ENCODE measurements at regions not wholly inside any gene's neighbourhood (a gene's known extent, or its start where the extent isn't known, plus 50 kb on each side); places are given as distances from the start of the nearest gene placed in this dataset.

GRCh38 chr2:129765326-129765677 lies 214.2 kb upstream of the RAB6C start:
- TF ChIP-seq POLR2A (IDR thresholded peaks at IDR 0.05) = no peak
- no peak for TF ChIP-seq CTCF (IDR thresholded peaks at IDR 0.05)
- H3K27ac ChIP-seq = no peak overlapping the region
- H3K27me3 ChIP-seq = no peaks in the 10 kb centered on the region
- no peaks in the 10 kb centered on the region for H3K4me1 ChIP-seq
- WGBS, 2 donors = 93 to 94% methylated on average over 3 to 4 of the region's 4 CpGs
- DNase-seq = no peak
- H3K4me3 ChIP-seq = no peak overlapping the region
- intact Hi-C loops (cut with DNase I; ENCODE audit: low total_unique reads) = no loop called here
- no peaks in the 10 kb centered on the region for H3K36me3 ChIP-seq (ENCODE audit: low read depth, missing control alignments)
- no peaks in the 10 kb centered on the region for H3K9me3 ChIP-seq

- Histone ChIP-seq H3K36me3 (ENCODE audit: low read depth, missing control alignments) (no peaks in the 10 kb centered on the region), H3K27me3 (no peaks in the 10 kb centered on the region), H3K27ac (no peak overlapping the region), H3K4me1 (no peaks in the 10 kb centered on the region), H3K4me3 (no peak overlapping the region), H3K9me3 (no peaks in the 10 kb centered on the region)
- intact Hi-C loops (cut with DNase I; ENCODE audit: low total_unique reads) = no loop called here
- DNase-seq = no peak
- WGBS, 2 donors = 71 to 73% methylated on average over 8 to 16 of the region's 16 CpGs
- TF ChIP-seq POLR2A (IDR thresholded peaks at IDR 0.05) (no peak), CTCF (IDR thresholded peaks at IDR 0.05) (no peak)
Observed at GRCh38 chr2:129765678-129766351, 213.7 kb upstream of the RAB6C start.

- H3K27me3 ChIP-seq = no peaks in the 10 kb centered on the region
- TF ChIP-seq CTCF (IDR thresholded peaks at IDR 0.05) (no peak), POLR2A (IDR thresholded peaks at IDR 0.05) (no peak)
- no peaks in the 10 kb centered on the region for H3K4me1 ChIP-seq
- DNase-seq = no peak
- H3K27ac ChIP-seq = no peak overlapping the region
- no peaks in the 10 kb centered on the region for H3K9me3 ChIP-seq
- intact Hi-C loops (cut with DNase I; ENCODE audit: low total_unique reads) = no loop called here
- no peaks in the 10 kb centered on the region for H3K36me3 ChIP-seq (ENCODE audit: low read depth, missing control alignments)
- WGBS, 2 donors = 89 to 93% methylated on average over 10 to 16 of the region's 16 CpGs
- H3K4me3 ChIP-seq = no peak overlapping the region
Observed at GRCh38 chr2:129766374-129766993, 213.0 kb upstream of the RAB6C start.

- H3K27me3 ChIP-seq = no peaks in the 10 kb centered on the region
- H3K36me3 ChIP-seq (ENCODE audit: low read depth, missing control alignments) = no peaks in the 10 kb centered on the region
- intact Hi-C loops (cut with DNase I; ENCODE audit: low total_unique reads) = no loop called here
- 91 to 94% methylated on average over 22 of the region's 22 CpGs for WGBS, 2 donors
- no peak for TF ChIP-seq POLR2A (IDR thresholded peaks at IDR 0.05)
- H3K4me1 ChIP-seq = no peaks in the 10 kb centered on the region
- no peak for DNase-seq
- H3K9me3 ChIP-seq = no peaks in the 10 kb centered on the region
- H3K4me3 ChIP-seq = no peak overlapping the region
- H3K27ac ChIP-seq = no peak overlapping the region
Observed at GRCh38 chr2:129767346-129768035, 212.0 kb upstream of the RAB6C start.

GRCh38 chr2:129768036-129768386 lies 211.5 kb upstream of the RAB6C start:
- no peaks in the 10 kb centered on the region for H3K4me1 ChIP-seq
- no peak overlapping the region for H3K27ac ChIP-seq
- no peaks in the 10 kb centered on the region for H3K36me3 ChIP-seq (ENCODE audit: low read depth, missing control alignments)
- TF ChIP-seq CTCF (IDR thresholded peaks at IDR 0.05) = no peak
- no peak for TF ChIP-seq POLR2A (IDR thresholded peaks at IDR 0.05)
- H3K4me3 ChIP-seq = no peak overlapping the region
- no peak for DNase-seq
- WGBS, 2 donors = 72 to 79% methylated on average over 2 to 6 of the region's 6 CpGs
- H3K9me3 ChIP-seq = no peaks in the 10 kb centered on the region
- intact Hi-C loops (cut with DNase I; ENCODE audit: low total_unique reads) = no loop called here
- H3K27me3 ChIP-seq = no peaks in the 10 kb centered on the region

All from testis (tissue), 2 donors.